ENCODE measurements at regions not wholly inside any gene's neighbourhood (a gene's known extent, or its start where the extent isn't known, plus 50 kb on each side); places are given as distances from the start of the nearest gene placed in this dataset.

GRCh38 chr5:173556142-173557028 is 60.1 kb downstream of the BOD1 start (continued):
- TF ChIP-seq SMC3 (IDR thresholded peaks at IDR 0.05; ENCODE audit: low read depth, low read length): no peak
- TF ChIP-seq CEBPB (IDR thresholded peaks at IDR 0.05; ENCODE audit: low read depth, low read length): no peak

- no peaks in the 10 kb centered on the region for H4K20me1 ChIP-seq (ENCODE audit: insufficient read depth, low read length)
- no peak overlapping the region for H3K27ac ChIP-seq (ENCODE audit: insufficient read depth, low read length)
- H3K56ac ChIP-seq (ENCODE audit: extremely low read depth, insufficient read depth, low read length): no peak overlapping the region
- no peak overlapping the region for H2AFZ ChIP-seq (replicated peaks; ENCODE audit: low read length, poor library complexity)
- H3K18ac ChIP-seq (ENCODE audit: low read depth, low read length): no peak overlapping the region
- no peak overlapping the region for H3K9ac ChIP-seq (ENCODE audit: low read depth, low read length)
- TF ChIP-seq CHD1 (IDR thresholded peaks at IDR 0.05; ENCODE audit: low read depth, low read length): no peak
- TF ChIP-seq CEBPB (IDR thresholded peaks at IDR 0.05; ENCODE audit: low read depth, low read length): no peak
- TF ChIP-seq FOS (IDR thresholded peaks at IDR 0.05; ENCODE audit: low read depth, low read length): no peak
- no peak for TF ChIP-seq RFX5 (IDR thresholded peaks at IDR 0.05; ENCODE audit: low read depth, low read length)
- TF ChIP-seq RAD21 (IDR thresholded peaks at IDR 0.05; ENCODE audit: low read length): no peak
- no peak for TF ChIP-seq NFE2L2 (IDR thresholded peaks at IDR 0.05; ENCODE audit: low read depth, low read length)
- no peak for TF ChIP-seq CTCF (conservative IDR thresholded peaks at IDR 0.05; ENCODE audit: low read depth, low read length)
- no peak for TF ChIP-seq SMC3 (IDR thresholded peaks at IDR 0.05; ENCODE audit: low read depth, low read length)
- TF ChIP-seq POLR2A (IDR thresholded peaks at IDR 0.05; ENCODE audit: low read depth, low read length): no peak
- H2BK120ac ChIP-seq (ENCODE audit: low read depth, low read length): no peak overlapping the region
- peaks cover 7% of the 10 kb centered on the region for H3K9me3 ChIP-seq (ENCODE audit: control insufficient read depth, insufficient read depth, low read length)
- no peak overlapping the region for H2BK5ac ChIP-seq (ENCODE audit: low read depth, low read length, poor library complexity, severe bottlenecking)
- H2AK5ac ChIP-seq (ENCODE audit: low read depth, low read length): no peak overlapping the region
- no peak overlapping the region; the same call in 1 of the 2 replicates for H4K91ac ChIP-seq (ENCODE audit: insufficient read depth, low read depth, low read length)
- ATAC-seq (ENCODE audit: low read depth) (no peak), DNase-seq (no peak)
- peaks cover 2% of the 10 kb centered on the region; the same call in 1 of the 2 replicates for H3K27me3 ChIP-seq (ENCODE audit: control insufficient read depth, insufficient read depth, low read length)
- no peak overlapping the region for H4K8ac ChIP-seq (ENCODE audit: low read depth in 2 of 2, low read length in 2 of 2)
- intact Hi-C loops (cut with micrococcal nuclease) (loop anchor here (2.0 kb wide), 1 partner anchor 18 kb away; no protein-coding TSS in a partner anchor), in situ Hi-C loops (cut with MboI; ENCODE audit: low sequenced_read_pairs) (no loop called here), dilution Hi-C loops (cut with HindIII; ENCODE audit: low sequenced_read_pairs, unreplicated experiment) (no loop called here)
- WGBS, 2 experiments (ENCODE audit: extremely low coverage in 2 of 2, insufficient read length in 1 of 2): 85% methylated on average over 11 of the region's 30 CpGs; no CpG with 5 or more reads in 1 of the 2 experiments
- no peak overlapping the region for H3K23ac ChIP-seq (ENCODE audit: low read depth, low read length)
- no peak overlapping the region for H2BK20ac ChIP-seq (ENCODE audit: low read depth, low read length)
- H3K4ac ChIP-seq (ENCODE audit: low read depth, low read length): no peak overlapping the region; the same call in 1 of the 2 replicates
- no TSS peak for BruUV-seq (replicated peaks)
- H3K4me1 ChIP-seq (ENCODE audit: control insufficient read depth, insufficient read depth, low read length): peaks cover 4% of the 10 kb centered on the region
- no peaks in the 10 kb centered on the region for H3K79me1 ChIP-seq (ENCODE audit: low read depth in 1 of 2, low read length in 2 of 2)
- H3K36me3 ChIP-seq (ENCODE audit: control insufficient read depth, insufficient read depth, low read length): no peaks in the 10 kb centered on the region
- H4K5ac ChIP-seq (ENCODE audit: low read depth, low read length): no peak overlapping the region
- 0 out of 3 replicates have a peak overlapping the region, but pooled peaks have one; percentile 3 for H2BK15ac ChIP-seq (ENCODE audit: low read depth, low read length)
- ChIA-PET POLR2A (ENCODE audit: unreplicated experiment) (no interaction called here), CTCF (interaction anchor here (0.6 to 1.3 kb wide), 2 partner anchors 12 to 100 kb away, joined by 3 read pairs; no protein-coding TSS in a partner anchor)
- H3K4me3 ChIP-seq (ENCODE audit: insufficient read depth, low read depth, low read length): no peak overlapping the region
- no peaks in the 10 kb centered on the region; the same call in 1 of the 2 replicates for H3K9me1 ChIP-seq (ENCODE audit: insufficient read depth, low read length)
- no peak overlapping the region for H3K4me2 ChIP-seq (ENCODE audit: low read depth, low read length)
- no peak overlapping the region for H3K14ac ChIP-seq (replicated peaks; ENCODE audit: low read depth, low read length)
- H2AK9ac ChIP-seq (replicated peaks; ENCODE audit: low read depth, low read length, poor library complexity): no peak overlapping the region
Measured at GRCh38 chr5:173554989-173555705, 61.3 kb downstream of the BOD1 start.
